HCT116 (cell line): ENCODE measurements at regions not wholly inside any gene's neighbourhood (a gene's known extent, or its start where the extent isn't known, plus 50 kb on each side); places are given as distances from the start of the nearest gene placed in this dataset.

Experiments
- ATAC-seq: fragments of 200-7000 bp; cut with Tn5 transposase; 2 replicates; pipeline ENCODE4 v1.9.1; 2020; ENCODE audit warnings: mild to moderate bottlenecking, moderate library complexity
- BruUV-seq: library from RNA; stranded (reverse); fragments of 400-500 nt; replicated peaks from 2 replicates; lab custom pipeline; 2021; lab: Mats Ljungman, UMichigan
- CTCF ChIA-PET: fragments of 300-600 bp; sonication (Branson Sonifier 250); formaldehyde crosslinking; loops from one replicate; lab custom pipeline; 2021; ENCODE audit warnings: antibody characterized with exemption; lab: Charles Lee
- POLR2A ChIA-PET: fragments of 300-600, 350-600 bp; sonication (Branson Sonifier 250); formaldehyde crosslinking; loops from one replicate; lab custom pipeline; 2021; ENCODE audit warnings: antibody characterized with exemption; lab: Charles Lee
- RAD21 ChIA-PET, 2 experiments: fragments of 300-600 bp; sonication (Branson Sonifier 250); formaldehyde crosslinking; loops; one replicate each; lab custom pipeline; 2023; ENCODE audit warnings: low total read pairs in 2 of 2; ENCODE audit not compliant: uncharacterized antibody in 2 of 2, unreplicated experiment in 2 of 2, low non-redundant PET in 1 of 2; lab: Charles Lee
- DNase-seq: peaks from one replicate; pipeline ENCODE4 v3.0.0-alpha.2; 2010; ENCODE audit warnings: low read depth, low spot score
- H2AFZ ChIP-seq: fragments of 200-600 bp; shearing (Covaris generic), sonication (generic); 2 replicates; pipeline ENCODE4 v1.6.1; 2017; ENCODE audit warnings: low read depth, mixed run types, mixed read lengths, antibody characterized with exemption, low read length; ENCODE audit not compliant: poor library complexity, severe bottlenecking
- H3K27ac ChIP-seq: 2 replicates; pipeline ENCODE4 v1.5.1; 2012; ENCODE audit warnings: low read depth, low read length
- H3K27me3 ChIP-seq: fragments of 200-600 bp; sonication (generic); 2 replicates; pipeline ENCODE4 v1.6.1; 2016; ENCODE audit warnings: mixed run types, low read length, mixed read lengths; ENCODE audit not compliant: insufficient read depth
- H3K36me3 ChIP-seq, 2 experiments: fragments of 200-500 bp in 1 of 2; fragments of 200-600 bp in 1 of 2; sonication (Bioruptor generic) in 1 of 2; sonication (generic) in 1 of 2; 2 replicates each; pipeline versions ENCODE4 v1.5.1 to v1.6.1; 2014 to 2016; ENCODE audit warnings: low read length in 2 of 2, inconsistent platforms in 1 of 2, mixed read lengths in 1 of 2, mixed run types in 1 of 2; ENCODE audit not compliant: insufficient read depth in 2 of 2, control insufficient read depth in 1 of 2
- H3K4me1 ChIP-seq, 2 experiments: fragments of 200-600 bp in 1 of 2; sonication (generic) in 1 of 2; 2 replicates each; pipeline versions ENCODE4 v1.5.1 to v1.6.1; 2012 to 2017; ENCODE audit warnings: low read length in 2 of 2, inconsistent platforms in 1 of 2, mild to moderate bottlenecking in 1 of 2, mixed read lengths in 1 of 2, mixed run types in 1 of 2, moderate library complexity in 1 of 2; ENCODE audit not compliant: insufficient read depth in 2 of 2, control insufficient read depth in 1 of 2
- H3K4me2 ChIP-seq: fragments of 200-600 bp; sonication (generic); 2 replicates; pipeline ENCODE4 v1.6.1; 2017; ENCODE audit warnings: mixed run types, low read length, mixed read lengths
- H3K4me3 ChIP-seq, 2 experiments: fragments of 200-600 bp in 1 of 2; sonication (generic) in 1 of 2; replicated peaks in 1 of 2; 2 replicates each; pipeline ENCODE4 v1.5.1; 2011 to 2016; ENCODE audit warnings: low read length in 2 of 2, control low read depth in 1 of 2, low read depth in 1 of 2, mild to moderate bottlenecking in 1 of 2, mixed read lengths in 1 of 2, mixed run types in 1 of 2
- H3K79me2 ChIP-seq: fragments of 200-600 bp; sonication (generic); 2 replicates; pipeline ENCODE4 v1.6.1; 2017; ENCODE audit warnings: mild to moderate bottlenecking, mixed run types, low read length, moderate library complexity, mixed read lengths; ENCODE audit not compliant: insufficient read depth
- H3K9ac ChIP-seq: fragments of 200-600 bp; sonication (generic); 2 replicates; pipeline ENCODE4 v1.6.1; 2016; ENCODE audit warnings: low read length, mixed read lengths
- H3K9me2 ChIP-seq: fragments of 200-600 bp; sonication (generic), shearing (Covaris generic); 2 replicates; pipeline ENCODE4 v1.6.1; 2017; ENCODE audit warnings: mixed run types, mild to moderate bottlenecking, moderate library complexity; ENCODE audit not compliant: insufficient read depth
- H3K9me3 ChIP-seq, 2 experiments: fragments of 200-500 bp in 1 of 2; fragments of 200-600 bp in 1 of 2; sonication (Bioruptor generic) in 1 of 2; sonication (generic) in 1 of 2; 2 replicates each; pipeline ENCODE4 v1.6.1; 2014 to 2017; ENCODE audit warnings: low read length in 2 of 2, mixed read lengths in 2 of 2, inconsistent platforms in 1 of 2, low read depth in 1 of 2, mild to moderate bottlenecking in 1 of 2, mixed run types in 1 of 2, moderate library complexity in 1 of 2; ENCODE audit not compliant: control insufficient read depth in 1 of 2, insufficient read depth in 1 of 2
- H4K20me1 ChIP-seq: fragments of 200-600 bp; sonication (generic), shearing (Covaris generic); 2 replicates; pipeline ENCODE4 v1.6.1; 2017; ENCODE audit warnings: mixed run types, mild to moderate bottlenecking, moderate library complexity; ENCODE audit not compliant: insufficient read depth
- CBX3 ChIP-seq: IDR thresholded peaks from 2 replicates; pipeline ENCODE4 v1.6.1; 2012; ENCODE audit warnings: low read depth
- CEBPB ChIP-seq: IDR thresholded peaks from 2 replicates; pipeline ENCODE4 v1.6.1; 2012; ENCODE audit warnings: low read depth
- EGR1 ChIP-seq: IDR thresholded peaks from 2 replicates; pipeline ENCODE4 v1.6.1; 2012; ENCODE audit warnings: low read depth
- EZH2phosphoT487 ChIP-seq: fragments of 200-600 bp; IDR thresholded peaks from 2 replicates; pipeline ENCODE4 v1.6.1; 2018; ENCODE audit warnings: antibody characterized with exemption, borderline replicate concordance
- FOSL1 ChIP-seq: IDR thresholded peaks from 2 replicates; pipeline ENCODE4 v1.6.1; 2012; ENCODE audit warnings: low read depth
- POLR2A ChIP-seq: IDR thresholded peaks from 2 replicates; pipeline ENCODE4 v1.7.0; 2011; ENCODE audit warnings: borderline replicate concordance; ENCODE audit not compliant: insufficient read depth, insufficient read length; ENCODE audit errors: extremely low read depth
- POLR2AphosphoS5 ChIP-seq: IDR thresholded peaks from 2 replicates; pipeline ENCODE4 v1.6.1; 2011; ENCODE audit warnings: mild to moderate bottlenecking, low read depth, low read length, moderate library complexity
- TCF7L2 ChIP-seq: IDR thresholded peaks from 2 replicates; pipeline ENCODE4 v1.7.0; 2011; ENCODE audit warnings: borderline replicate concordance, inconsistent platforms; ENCODE audit not compliant: insufficient read depth, insufficient read length; ENCODE audit errors: extremely low read depth
- YY1 ChIP-seq: IDR thresholded peaks from 2 replicates; pipeline ENCODE4 v1.6.1; 2011; ENCODE audit warnings: low read length, low read depth, moderate library complexity, mild to moderate bottlenecking; ENCODE audit not compliant: insufficient replicate concordance; ENCODE audit errors: extremely low read depth
- ZFX ChIP-seq: fragments of 450-650 bp; IDR thresholded peaks from 2 replicates; pipeline ENCODE4 v1.6.1; 2017
- intact Hi-C: fragments of 100-400 bp; cut with micrococcal nuclease; formaldehyde crosslinking; loops from 2 replicates; pipeline ENCODE4 v1.10.0; 2022
- TF ChIP-seq, protein P1 (sequence below): IDR thresholded peaks from 2 replicates; pipeline ENCODE4 v1.6.1; 2011; ENCODE audit warnings: mild to moderate bottlenecking, low read length, moderate library complexity; ENCODE audit not compliant: insufficient replicate concordance; ENCODE audit errors: extremely low read depth
- TF ChIP-seq, protein P2 (sequence below): IDR thresholded peaks from 2 replicates; pipeline ENCODE4 v1.6.1; 2012
- TF ChIP-seq, protein P3 (sequence below): IDR thresholded peaks from 2 replicates; pipeline ENCODE4 v1.6.1; 2012; ENCODE audit warnings: low read depth
- TF ChIP-seq, protein P4 (sequence below), 3 experiments: fragments of 200-600 bp in 1 of 3; sonication (generic) in 1 of 3; IDR thresholded peaks in 2 of 3; conservative IDR thresholded peaks in 1 of 3; 2 replicates each; pipeline ENCODE4 v1.5.1; 2012 to 2017; ENCODE audit warnings: low read depth in 2 of 3, low read length in 2 of 3, antibody characterized with exemption in 1 of 3, borderline replicate concordance in 1 of 3, control low read depth in 1 of 3, mild to moderate bottlenecking in 1 of 3, mixed read lengths in 1 of 3, mixed run types in 1 of 3, moderate library complexity in 1 of 3; ENCODE audit not compliant: insufficient read depth in 1 of 3
- TF ChIP-seq, protein P5 (sequence below): IDR thresholded peaks from 2 replicates; pipeline ENCODE4 v1.6.1; 2012

DNA sequence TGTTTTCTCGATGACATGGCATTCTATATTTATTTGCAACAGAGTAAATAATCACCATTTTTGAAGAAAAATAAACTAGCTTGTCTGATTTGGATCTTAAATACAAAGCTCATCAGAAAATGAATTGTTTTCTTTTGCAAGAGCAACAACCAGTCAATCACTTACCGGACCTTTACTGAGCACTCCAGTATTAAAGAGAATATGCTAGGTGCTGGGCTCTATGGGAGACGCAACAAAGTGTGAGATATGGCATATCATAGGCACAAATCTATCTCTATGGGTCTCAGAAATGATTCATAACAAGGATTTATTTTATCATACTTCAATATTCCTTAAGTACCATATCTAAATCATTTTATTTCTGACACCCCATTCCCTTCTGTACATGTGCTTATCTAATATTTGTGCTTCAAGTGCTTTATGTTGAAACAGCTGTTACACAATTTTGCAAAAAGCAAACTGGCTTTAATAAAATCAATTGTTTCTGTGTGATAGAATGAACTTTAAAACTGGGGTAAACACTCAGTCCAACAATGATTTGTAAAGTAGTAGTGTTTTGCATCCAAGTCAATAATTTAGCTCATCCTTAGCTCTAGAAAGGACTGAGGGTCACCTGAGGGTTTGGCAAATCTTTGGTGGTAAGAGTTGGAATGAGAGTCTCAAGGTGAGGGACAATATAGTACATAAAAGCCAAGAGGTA is 88.4 kb upstream of the SPANXB1 start:
- TF ChIP-seq ZFX (no peak), EGR1 (no peak), TCF7L2 (no peak), FOSL1 (no peak), CEBPB (no peak), YY1 (no peak), POLR2A (no peak), CBX3 (no peak), POLR2AphosphoS5 (no peak), EZH2phosphoT487 (no peak)
- TF ChIP-seq, protein P1, sequence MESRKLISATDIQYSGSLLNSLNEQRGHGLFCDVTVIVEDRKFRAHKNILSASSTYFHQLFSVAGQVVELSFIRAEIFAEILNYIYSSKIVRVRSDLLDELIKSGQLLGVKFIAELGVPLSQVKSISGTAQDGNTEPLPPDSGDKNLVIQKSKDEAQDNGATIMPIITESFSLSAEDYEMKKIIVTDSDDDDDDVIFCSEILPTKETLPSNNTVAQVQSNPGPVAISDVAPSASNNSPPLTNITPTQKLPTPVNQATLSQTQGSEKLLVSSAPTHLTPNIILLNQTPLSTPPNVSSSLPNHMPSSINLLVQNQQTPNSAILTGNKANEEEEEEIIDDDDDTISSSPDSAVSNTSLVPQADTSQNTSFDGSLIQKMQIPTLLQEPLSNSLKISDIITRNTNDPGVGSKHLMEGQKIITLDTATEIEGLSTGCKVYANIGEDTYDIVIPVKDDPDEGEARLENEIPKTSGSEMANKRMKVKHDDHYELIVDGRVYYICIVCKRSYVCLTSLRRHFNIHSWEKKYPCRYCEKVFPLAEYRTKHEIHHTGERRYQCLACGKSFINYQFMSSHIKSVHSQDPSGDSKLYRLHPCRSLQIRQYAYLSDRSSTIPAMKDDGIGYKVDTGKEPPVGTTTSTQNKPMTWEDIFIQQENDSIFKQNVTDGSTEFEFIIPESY: no peak
- TF ChIP-seq, protein P2, sequence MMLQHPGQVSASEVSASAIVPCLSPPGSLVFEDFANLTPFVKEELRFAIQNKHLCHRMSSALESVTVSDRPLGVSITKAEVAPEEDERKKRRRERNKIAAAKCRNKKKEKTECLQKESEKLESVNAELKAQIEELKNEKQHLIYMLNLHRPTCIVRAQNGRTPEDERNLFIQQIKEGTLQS: no peak
- TF ChIP-seq, protein P3, sequence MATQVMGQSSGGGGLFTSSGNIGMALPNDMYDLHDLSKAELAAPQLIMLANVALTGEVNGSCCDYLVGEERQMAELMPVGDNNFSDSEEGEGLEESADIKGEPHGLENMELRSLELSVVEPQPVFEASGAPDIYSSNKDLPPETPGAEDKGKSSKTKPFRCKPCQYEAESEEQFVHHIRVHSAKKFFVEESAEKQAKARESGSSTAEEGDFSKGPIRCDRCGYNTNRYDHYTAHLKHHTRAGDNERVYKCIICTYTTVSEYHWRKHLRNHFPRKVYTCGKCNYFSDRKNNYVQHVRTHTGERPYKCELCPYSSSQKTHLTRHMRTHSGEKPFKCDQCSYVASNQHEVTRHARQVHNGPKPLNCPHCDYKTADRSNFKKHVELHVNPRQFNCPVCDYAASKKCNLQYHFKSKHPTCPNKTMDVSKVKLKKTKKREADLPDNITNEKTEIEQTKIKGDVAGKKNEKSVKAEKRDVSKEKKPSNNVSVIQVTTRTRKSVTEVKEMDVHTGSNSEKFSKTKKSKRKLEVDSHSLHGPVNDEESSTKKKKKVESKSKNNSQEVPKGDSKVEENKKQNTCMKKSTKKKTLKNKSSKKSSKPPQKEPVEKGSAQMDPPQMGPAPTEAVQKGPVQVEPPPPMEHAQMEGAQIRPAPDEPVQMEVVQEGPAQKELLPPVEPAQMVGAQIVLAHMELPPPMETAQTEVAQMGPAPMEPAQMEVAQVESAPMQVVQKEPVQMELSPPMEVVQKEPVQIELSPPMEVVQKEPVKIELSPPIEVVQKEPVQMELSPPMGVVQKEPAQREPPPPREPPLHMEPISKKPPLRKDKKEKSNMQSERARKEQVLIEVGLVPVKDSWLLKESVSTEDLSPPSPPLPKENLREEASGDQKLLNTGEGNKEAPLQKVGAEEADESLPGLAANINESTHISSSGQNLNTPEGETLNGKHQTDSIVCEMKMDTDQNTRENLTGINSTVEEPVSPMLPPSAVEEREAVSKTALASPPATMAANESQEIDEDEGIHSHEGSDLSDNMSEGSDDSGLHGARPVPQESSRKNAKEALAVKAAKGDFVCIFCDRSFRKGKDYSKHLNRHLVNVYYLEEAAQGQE: no peak
- TF ChIP-seq, protein P4, sequence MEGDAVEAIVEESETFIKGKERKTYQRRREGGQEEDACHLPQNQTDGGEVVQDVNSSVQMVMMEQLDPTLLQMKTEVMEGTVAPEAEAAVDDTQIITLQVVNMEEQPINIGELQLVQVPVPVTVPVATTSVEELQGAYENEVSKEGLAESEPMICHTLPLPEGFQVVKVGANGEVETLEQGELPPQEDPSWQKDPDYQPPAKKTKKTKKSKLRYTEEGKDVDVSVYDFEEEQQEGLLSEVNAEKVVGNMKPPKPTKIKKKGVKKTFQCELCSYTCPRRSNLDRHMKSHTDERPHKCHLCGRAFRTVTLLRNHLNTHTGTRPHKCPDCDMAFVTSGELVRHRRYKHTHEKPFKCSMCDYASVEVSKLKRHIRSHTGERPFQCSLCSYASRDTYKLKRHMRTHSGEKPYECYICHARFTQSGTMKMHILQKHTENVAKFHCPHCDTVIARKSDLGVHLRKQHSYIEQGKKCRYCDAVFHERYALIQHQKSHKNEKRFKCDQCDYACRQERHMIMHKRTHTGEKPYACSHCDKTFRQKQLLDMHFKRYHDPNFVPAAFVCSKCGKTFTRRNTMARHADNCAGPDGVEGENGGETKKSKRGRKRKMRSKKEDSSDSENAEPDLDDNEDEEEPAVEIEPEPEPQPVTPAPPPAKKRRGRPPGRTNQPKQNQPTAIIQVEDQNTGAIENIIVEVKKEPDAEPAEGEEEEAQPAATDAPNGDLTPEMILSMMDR (IDR thresholded peaks at IDR 0.05 in 2 of 3, conservative IDR thresholded peaks at IDR 0.05 in 1 of 3; ENCODE audit: borderline replicate concordance in 1 of 3, insufficient read depth in 1 of 3, low read depth in 2 of 3, low read length in 2 of 3): no peak
- TF ChIP-seq, protein P5, sequence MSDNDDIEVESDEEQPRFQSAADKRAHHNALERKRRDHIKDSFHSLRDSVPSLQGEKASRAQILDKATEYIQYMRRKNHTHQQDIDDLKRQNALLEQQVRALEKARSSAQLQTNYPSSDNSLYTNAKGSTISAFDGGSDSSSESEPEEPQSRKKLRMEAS: no peak
- BruUV-seq: no TSS peak
- no peaks in the 10 kb centered on the region for H3K79me2 ChIP-seq
- ATAC-seq (no peak), DNase-seq (no peak)
- no peak overlapping the region for H3K4me2 ChIP-seq
- H3K27ac ChIP-seq: no peak overlapping the region
- no peak overlapping the region for H3K4me3 ChIP-seq
- intact Hi-C loops: no loop called here
- H3K9ac ChIP-seq: no peak overlapping the region
- H3K27me3 ChIP-seq: no peaks in the 10 kb centered on the region
- CTCF ChIA-PET: no interaction called here
- H3K36me3 ChIP-seq: no peaks in the 10 kb centered on the region
- POLR2A ChIA-PET: no interaction called here
- no peaks in the 10 kb centered on the region for H4K20me1 ChIP-seq
- no peak overlapping the region for H2AFZ ChIP-seq
- no peaks in the 10 kb centered on the region for H3K9me2 ChIP-seq
- H3K9me3 ChIP-seq: no peaks in the 10 kb centered on the region
- no peaks in the 10 kb centered on the region for H3K4me1 ChIP-seq
- RAD21 ChIA-PET: no interaction called here
